HG03439 (cell line): ENCODE measurements at regions not wholly inside any gene's neighbourhood (a gene's known extent, or its start where the extent isn't known, plus 50 kb on each side); places are given as distances from the start of the nearest gene placed in this dataset.
"Not testable (repeated sequence)": the region's sequence is repeated elsewhere in the genome, so short reads cannot be mapped to it uniquely, and the experiment has no call there.

ENCODE experiments used
- ATAC-seq: cut with Tn5 transposase; IDR thresholded peaks from one replicate; pipeline ENCODE4 v1.9.1; 2021; ENCODE audit warnings: mild to moderate bottlenecking, moderate library complexity; ENCODE audit not compliant: unreplicated experiment

DNA sequence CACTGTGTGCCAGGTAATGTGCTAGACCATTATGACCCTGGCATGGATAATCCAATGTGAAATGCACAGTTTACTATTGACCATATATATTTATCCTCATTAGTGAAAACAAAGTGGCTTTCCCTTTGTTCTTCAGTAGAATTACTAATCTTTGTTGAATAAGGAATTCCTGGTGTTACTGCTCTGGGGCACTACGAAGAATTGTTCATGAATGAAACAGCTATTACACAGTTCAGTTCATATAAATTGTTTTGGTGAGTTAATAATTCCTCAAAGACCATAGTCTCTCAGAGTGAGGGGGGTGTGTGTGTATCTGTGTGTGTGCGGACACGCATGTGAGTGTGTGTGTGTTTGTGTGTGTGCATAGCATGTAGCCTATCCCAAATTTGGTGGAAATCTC, 668.0 kb upstream of the MBL2 start:
- no peak for ATAC-seq

DNA sequence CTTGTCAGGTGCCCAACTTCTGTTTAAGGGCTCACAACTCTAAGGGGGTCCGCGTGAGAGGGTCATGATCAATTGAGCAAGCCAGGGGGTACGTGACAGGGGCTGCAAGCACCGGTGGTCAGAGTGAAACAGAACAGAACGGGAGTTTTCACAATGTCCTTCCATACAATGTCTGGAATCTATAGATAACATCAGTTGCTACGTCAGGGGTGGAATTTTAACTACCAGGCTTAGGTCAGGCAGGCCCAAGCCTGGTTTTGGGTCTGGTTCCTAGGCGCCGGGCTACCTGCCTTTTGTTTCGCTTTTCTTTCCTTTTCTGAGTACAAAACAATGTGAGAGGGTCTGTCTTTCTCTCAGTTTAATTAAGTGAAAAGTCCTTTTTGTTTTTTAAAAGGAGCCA, 666.5 kb upstream of the MBL2 start:
- ATAC-seq: not testable (repeated sequence)

DNA sequence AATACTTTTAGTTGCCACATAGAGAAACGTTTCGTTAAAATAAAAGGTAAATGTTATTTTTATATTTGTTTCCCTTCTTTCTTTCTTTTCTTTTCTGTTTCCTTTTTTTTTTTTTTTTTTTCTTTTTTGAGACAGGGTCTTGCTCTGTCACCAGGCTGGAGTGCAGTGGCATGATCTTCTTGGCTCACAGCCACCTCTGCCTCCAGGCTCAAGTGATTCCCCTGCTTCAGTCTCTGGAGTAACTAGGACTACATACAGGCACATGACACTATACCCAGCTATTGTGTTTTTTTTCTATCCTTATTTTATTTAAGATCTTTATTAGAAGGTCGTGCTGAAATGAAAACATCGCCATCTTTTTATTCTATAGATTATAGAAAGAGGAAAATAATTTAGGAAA, 661.8 kb upstream of the MBL2 start:
- ATAC-seq: no peak

- ATAC-seq: no peak
These were observed 659.5 kb upstream of the MBL2 start for GRCh38 chr10:53432035-53432434.

- no peak for ATAC-seq
These were observed 658.4 kb upstream of the MBL2 start for GRCh38 chr10:53430974-53431373.

GRCh38 chr10:53430127-53430891, 657.7 kb upstream of the MBL2 start:
- no peak for ATAC-seq

GRCh38 chr10:53422223-53422888, 649.8 kb upstream of the MBL2 start:
- ATAC-seq: no peak

DNA sequence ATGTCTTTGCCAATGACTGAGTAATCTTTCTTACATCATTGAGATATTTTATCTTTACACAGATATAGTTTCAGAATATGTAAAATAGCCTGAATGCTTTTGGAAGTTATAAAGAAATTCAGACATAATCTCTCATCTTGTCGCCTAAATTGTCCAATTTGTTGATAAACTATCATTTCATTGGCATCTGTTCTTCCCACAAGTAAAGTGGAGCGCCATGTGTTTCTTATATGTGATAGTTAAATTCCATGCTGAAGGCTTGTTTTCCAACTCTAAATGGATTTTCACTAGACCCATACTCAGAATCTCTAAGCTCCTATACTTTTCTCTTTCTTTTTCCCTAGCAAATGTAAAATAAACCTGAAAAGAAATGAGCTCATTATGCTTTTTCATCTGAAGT, 640.1 kb upstream of the MBL2 start:
- no peak for ATAC-seq

GRCh38 chr10:53406532-53406931, 633.9 kb upstream of the MBL2 start:
- no peak for ATAC-seq

GRCh38 chr10:53403688-53404087, 631.1 kb upstream of the MBL2 start:
- ATAC-seq: no peak

- ATAC-seq: no peak
These were observed 630.0 kb upstream of the MBL2 start for GRCh38 chr10:53402594-53402993.

- no peak for ATAC-seq
These were observed 629.0 kb upstream of the MBL2 start for GRCh38 chr10:53401536-53401935.

DNA sequence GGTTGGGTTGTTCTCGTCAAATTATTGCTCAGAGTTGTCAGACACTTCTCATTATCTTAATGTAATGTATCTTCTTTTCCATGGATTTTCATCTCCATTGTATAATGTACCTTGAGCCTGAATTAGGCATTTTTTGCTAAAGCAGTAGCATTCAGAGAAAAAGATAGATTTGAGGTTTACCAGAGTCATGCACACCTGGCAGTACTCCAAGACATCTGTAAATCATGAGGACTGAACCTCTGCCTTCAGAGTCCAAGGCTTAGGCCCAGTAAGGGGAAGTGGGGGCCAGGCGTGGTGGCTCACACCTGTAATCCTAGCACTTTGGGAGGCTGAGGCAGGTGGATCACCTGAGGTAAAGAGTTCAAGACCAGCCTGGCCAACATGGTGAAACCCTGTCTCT, 624.3 kb upstream of the MBL2 start:
- no peak for ATAC-seq

- no peak for ATAC-seq
These were observed 622.9 kb upstream of the MBL2 start for GRCh38 chr10:53395449-53395848.

DNA sequence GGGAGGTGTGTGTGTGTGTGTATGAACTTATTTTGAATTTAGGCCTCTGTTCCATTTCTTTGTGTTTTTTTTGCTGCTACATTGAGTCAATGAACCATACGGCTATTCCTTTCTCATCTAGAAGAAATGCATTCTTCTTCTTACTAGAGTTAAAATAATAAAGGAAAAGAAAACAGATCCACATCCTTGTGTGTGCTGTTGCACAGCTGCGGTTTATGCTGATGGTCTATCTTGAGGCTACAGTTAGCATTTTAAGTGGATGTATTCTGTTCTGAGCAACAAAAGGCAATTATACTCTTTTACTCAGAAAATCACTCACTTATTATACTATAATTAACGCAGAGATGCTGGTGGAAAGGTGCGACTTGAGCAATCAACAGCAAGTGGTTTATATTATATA, 615.0 kb upstream of the MBL2 start:
- no peak for ATAC-seq

- no peak for ATAC-seq
These were observed 610.0 kb upstream of the MBL2 start for GRCh38 chr10:53382543-53382942.

- no peak for ATAC-seq
These were observed 607.4 kb upstream of the MBL2 start for GRCh38 chr10:53379956-53380355.

GRCh38 chr10:53370347-53370746, 597.8 kb upstream of the MBL2 start:
- ATAC-seq: no peak

DNA sequence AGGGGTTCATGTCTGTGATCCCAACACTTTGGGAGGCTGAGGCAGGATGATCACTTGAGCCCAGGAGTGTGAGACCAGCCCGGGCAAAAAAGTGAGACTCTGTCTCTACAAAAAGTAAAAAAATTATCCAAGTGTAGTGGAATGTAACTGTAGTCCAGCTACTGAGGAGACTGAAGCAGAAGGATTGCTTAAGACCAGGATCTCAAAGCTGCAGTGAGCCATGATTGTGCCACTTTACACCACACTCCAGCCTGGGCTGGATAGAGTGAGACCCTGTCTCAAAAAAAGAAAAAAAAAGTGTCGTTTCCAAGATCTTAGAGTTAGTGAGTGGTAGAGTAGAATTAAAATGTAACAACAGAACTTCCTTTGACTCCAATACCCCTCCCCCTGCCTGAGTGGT, 589.4 kb upstream of the MBL2 start:
- ATAC-seq: no peak

- no peak for ATAC-seq
These were observed 588.7 kb upstream of the MBL2 start for GRCh38 chr10:53361281-53361680.

GRCh38 chr10:53358978-53359377, 586.4 kb upstream of the MBL2 start:
- not testable (repeated sequence) for ATAC-seq

DNA sequence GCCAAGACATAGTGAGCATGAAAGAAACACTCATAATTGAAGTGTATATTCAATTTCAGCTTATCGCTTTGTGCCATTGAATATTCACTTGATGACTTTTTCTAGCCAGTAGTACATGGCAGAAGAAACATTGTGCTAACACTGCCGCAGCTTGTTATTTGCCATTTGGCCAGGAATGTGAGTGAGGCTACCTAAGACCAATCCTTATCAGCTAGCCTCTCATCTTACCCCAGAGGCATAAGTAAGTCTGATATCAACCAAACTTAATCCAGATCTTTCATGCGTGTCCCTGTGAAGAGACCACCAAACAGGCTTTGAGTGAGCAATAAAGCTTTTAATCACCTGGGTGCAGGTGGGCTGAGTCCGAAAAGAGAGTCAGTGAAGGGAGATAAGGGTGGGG, 586.0 kb upstream of the MBL2 start:
- ATAC-seq: no peak

GRCh38 chr10:53357587-53357986, 585.0 kb upstream of the MBL2 start:
- no peak for ATAC-seq
